Smooth muscle cell (in vitro differentiated cells): ENCODE measurements at regions not wholly inside any gene's neighbourhood (a gene's known extent, or its start where the extent isn't known, plus 50 kb on each side); places are given as distances from the start of the nearest gene placed in this dataset.

Experiments
- DNase-seq: peaks from one replicate; lab custom pipeline; 2025; ENCODE audit not compliant: unreplicated experiment; lab: John Stamatoyannopoulos, UW
- H2AFZ ChIP-seq: fragments of 200-600 bp; sonication (generic); 2 replicates; pipeline ENCODE4 v1.6.0; 2016; ENCODE audit warnings: antibody characterized with exemption, low read depth, mild to moderate bottlenecking
- H3F3A ChIP-seq: fragments of 200-600 bp; sonication (generic); 2 replicates; pipeline ENCODE4 v1.6.0; 2017; ENCODE audit warnings: antibody characterized with exemption, low read depth
- H3K27ac ChIP-seq: fragments of 200-600 bp; sonication (generic); 2 replicates; pipeline ENCODE4 v1.5.1; 2016; ENCODE audit warnings: low read depth, mild to moderate bottlenecking
- H3K27me3 ChIP-seq: fragments of 200-600 bp; sonication (generic); 2 replicates; pipeline ENCODE4 v1.6.1; 2016; ENCODE audit warnings: low read depth, mild to moderate bottlenecking
- H3K36me3 ChIP-seq: fragments of 200-600 bp; sonication (generic); 2 replicates; pipeline ENCODE4 v1.5.1; 2016; ENCODE audit warnings: low read depth
- H3K4me1 ChIP-seq: fragments of 200-600 bp; sonication (generic); 2 replicates; pipeline ENCODE4 v1.5.1; 2016; ENCODE audit warnings: low read depth
- H3K4me2 ChIP-seq: fragments of 200-600 bp; sonication (generic); 2 replicates; pipeline ENCODE4 v1.6.0; 2016; ENCODE audit warnings: mild to moderate bottlenecking
- H3K4me3 ChIP-seq: fragments of 200-600 bp; sonication (generic); 2 replicates; pipeline ENCODE4 v1.5.1; 2016; ENCODE audit warnings: mild to moderate bottlenecking
- H3K79me2 ChIP-seq: fragments of 200-600 bp; sonication (generic); 2 replicates; pipeline ENCODE4 v1.6.0; 2016; ENCODE audit warnings: low read depth, mild to moderate bottlenecking
- H3K9ac ChIP-seq: fragments of 200-600 bp; sonication (generic); 2 replicates; pipeline ENCODE4 v1.6.0; 2016; ENCODE audit warnings: low read depth
- H3K9me3 ChIP-seq: fragments of 200-600 bp; sonication (generic); replicated peaks from 2 replicates; pipeline ENCODE4 v1.5.1; 2016; ENCODE audit warnings: low read depth
- H4K20me1 ChIP-seq: fragments of 200-600 bp; sonication (generic); 2 replicates; pipeline ENCODE4 v1.6.0; 2016; ENCODE audit warnings: low read depth
- WGBS: methylation state at CpG from one replicate; pipeline ENCODE4 v1.1.7; 2016; ENCODE audit warnings: low lambda C conversion rate; 5-methylcytosine and 5-hydroxymethylcytosine counted together
- TF ChIP-seq, protein P1 (sequence below): fragments of 200-600 bp; sonication (generic); IDR thresholded peaks from 2 replicates; pipeline ENCODE4 v1.5.1; 2017; ENCODE audit warnings: borderline replicate concordance, mild to moderate bottlenecking, antibody characterized with exemption; ENCODE audit not compliant: insufficient read depth, poor library complexity, severe bottlenecking

DNA sequence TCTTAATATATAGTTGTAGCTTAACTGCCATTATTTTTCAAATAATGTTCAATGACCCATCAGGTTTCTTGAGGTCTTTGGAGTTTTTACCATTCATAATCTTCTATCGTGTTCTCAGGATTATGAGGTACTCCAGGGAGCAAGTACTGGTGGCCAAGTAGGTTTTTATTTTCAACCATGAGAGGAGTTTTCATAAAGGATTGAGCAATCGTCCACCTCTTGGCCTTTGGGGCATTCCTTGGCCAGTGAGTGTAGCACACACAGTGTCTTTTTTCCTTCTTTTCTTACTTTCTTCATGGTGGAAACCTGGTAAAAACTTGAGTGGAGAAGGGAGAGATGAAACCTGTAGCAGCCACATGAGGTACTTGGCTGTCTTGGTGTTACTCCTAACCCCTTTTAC, 567.0 kb upstream of the NR3C2 start:
- Histone ChIP-seq H3K79me2 (no peaks in the 10 kb centered on the region), H3K9me3 (no peaks in the 10 kb centered on the region), H3F3A (no peaks in the 10 kb centered on the region), H3K4me2 (no peak overlapping the region), H3K4me3 (no peak overlapping the region), H3K36me3 (no peaks in the 10 kb centered on the region), H3K9ac (no peak overlapping the region), H3K27ac (no peak overlapping the region), H3K4me1 (no peaks in the 10 kb centered on the region), H4K20me1 (no peaks in the 10 kb centered on the region), H3K27me3 (no peaks in the 10 kb centered on the region), H2AFZ (no peak overlapping the region)
- DNase-seq = no peak
- WGBS = 92% methylated on average over 2 of the region's 2 CpGs
- TF ChIP-seq, protein P1, sequence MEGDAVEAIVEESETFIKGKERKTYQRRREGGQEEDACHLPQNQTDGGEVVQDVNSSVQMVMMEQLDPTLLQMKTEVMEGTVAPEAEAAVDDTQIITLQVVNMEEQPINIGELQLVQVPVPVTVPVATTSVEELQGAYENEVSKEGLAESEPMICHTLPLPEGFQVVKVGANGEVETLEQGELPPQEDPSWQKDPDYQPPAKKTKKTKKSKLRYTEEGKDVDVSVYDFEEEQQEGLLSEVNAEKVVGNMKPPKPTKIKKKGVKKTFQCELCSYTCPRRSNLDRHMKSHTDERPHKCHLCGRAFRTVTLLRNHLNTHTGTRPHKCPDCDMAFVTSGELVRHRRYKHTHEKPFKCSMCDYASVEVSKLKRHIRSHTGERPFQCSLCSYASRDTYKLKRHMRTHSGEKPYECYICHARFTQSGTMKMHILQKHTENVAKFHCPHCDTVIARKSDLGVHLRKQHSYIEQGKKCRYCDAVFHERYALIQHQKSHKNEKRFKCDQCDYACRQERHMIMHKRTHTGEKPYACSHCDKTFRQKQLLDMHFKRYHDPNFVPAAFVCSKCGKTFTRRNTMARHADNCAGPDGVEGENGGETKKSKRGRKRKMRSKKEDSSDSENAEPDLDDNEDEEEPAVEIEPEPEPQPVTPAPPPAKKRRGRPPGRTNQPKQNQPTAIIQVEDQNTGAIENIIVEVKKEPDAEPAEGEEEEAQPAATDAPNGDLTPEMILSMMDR = no peak

DNA sequence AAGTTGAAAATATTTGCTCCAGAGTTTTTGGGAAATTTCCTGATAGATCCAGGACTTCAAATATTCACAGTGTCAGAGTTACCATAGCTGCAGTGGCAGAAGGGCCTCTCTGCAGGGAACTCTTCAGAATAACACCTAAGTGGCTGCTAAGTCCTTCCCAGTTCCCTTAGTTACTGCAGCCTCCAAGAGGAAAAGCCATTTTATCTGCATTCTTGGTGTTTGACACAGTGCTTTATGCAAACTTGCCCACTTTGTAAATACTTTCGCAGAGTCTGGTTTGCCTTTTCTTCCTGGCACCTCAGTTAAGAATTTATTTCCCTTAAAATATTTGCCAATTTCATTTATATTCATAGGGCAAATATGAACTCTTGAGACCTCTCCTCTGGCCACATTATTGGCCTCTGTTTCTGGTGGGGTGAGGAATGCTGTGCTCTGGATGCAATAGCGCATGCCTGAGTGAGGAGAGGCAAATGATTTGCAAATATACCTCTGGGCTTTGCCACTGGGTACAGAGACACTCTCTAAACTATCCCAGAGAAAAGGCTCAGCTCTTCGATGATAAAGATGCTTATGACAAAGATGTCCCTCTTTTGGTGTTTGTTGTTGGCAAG, 566.3 kb upstream of the NR3C2 start:
- no peak overlapping the region for H3K4me2 ChIP-seq
- WGBS = 75% methylated on average over 3 of the region's 3 CpGs
- H3K4me1 ChIP-seq = no peaks in the 10 kb centered on the region
- H3K9ac ChIP-seq = no peak overlapping the region
- DNase-seq = no peak
- no peaks in the 10 kb centered on the region for H3K36me3 ChIP-seq
- H4K20me1 ChIP-seq = no peaks in the 10 kb centered on the region
- TF ChIP-seq, protein P1 = no peak
- no peak overlapping the region for H2AFZ ChIP-seq
- no peaks in the 10 kb centered on the region for H3K79me2 ChIP-seq
- H3K4me3 ChIP-seq = no peak overlapping the region
- H3K27me3 ChIP-seq = no peaks in the 10 kb centered on the region
- H3K9me3 ChIP-seq = no peaks in the 10 kb centered on the region
- no peaks in the 10 kb centered on the region for H3F3A ChIP-seq
- H3K27ac ChIP-seq = no peak overlapping the region

- Histone ChIP-seq H3F3A (no peaks in the 10 kb centered on the region), H3K36me3 (no peaks in the 10 kb centered on the region), H3K9ac (no peak overlapping the region), H3K9me3 (no peaks in the 10 kb centered on the region), H3K4me3 (no peak overlapping the region), H3K79me2 (no peaks in the 10 kb centered on the region), H2AFZ (no peak overlapping the region), H3K4me2 (no peak overlapping the region), H3K4me1 (no peaks in the 10 kb centered on the region), H4K20me1 (no peaks in the 10 kb centered on the region), H3K27ac (no peak overlapping the region), H3K27me3 (no peaks in the 10 kb centered on the region)
- 100% methylated on average over 3 of the region's 3 CpGs for WGBS
- no peak for DNase-seq
- TF ChIP-seq, protein P1 = no peak
Observed at GRCh38 chr4:149005191-149005590, 563.0 kb upstream of the NR3C2 start.

GRCh38 chr4:148999924-149000323, 557.7 kb upstream of the NR3C2 start:
- Histone ChIP-seq H3K36me3 (no peaks in the 10 kb centered on the region), H3K4me3 (no peak overlapping the region), H2AFZ (no peak overlapping the region), H3K9me3 (no peaks in the 10 kb centered on the region), H3K4me2 (no peak overlapping the region), H3K4me1 (no peaks in the 10 kb centered on the region), H3K79me2 (no peaks in the 10 kb centered on the region), H3K9ac (no peak overlapping the region), H3F3A (no peaks in the 10 kb centered on the region), H4K20me1 (no peaks in the 10 kb centered on the region), H3K27me3 (no peaks in the 10 kb centered on the region), H3K27ac (no peak overlapping the region)
- DNase-seq = no peak
- TF ChIP-seq, protein P1 = no peak
